ENCODE measurements at regions not wholly inside any gene's neighbourhood (a gene's known extent, or its start where the extent isn't known, plus 50 kb on each side); places are given as distances from the start of the nearest gene placed in this dataset.

DNA sequence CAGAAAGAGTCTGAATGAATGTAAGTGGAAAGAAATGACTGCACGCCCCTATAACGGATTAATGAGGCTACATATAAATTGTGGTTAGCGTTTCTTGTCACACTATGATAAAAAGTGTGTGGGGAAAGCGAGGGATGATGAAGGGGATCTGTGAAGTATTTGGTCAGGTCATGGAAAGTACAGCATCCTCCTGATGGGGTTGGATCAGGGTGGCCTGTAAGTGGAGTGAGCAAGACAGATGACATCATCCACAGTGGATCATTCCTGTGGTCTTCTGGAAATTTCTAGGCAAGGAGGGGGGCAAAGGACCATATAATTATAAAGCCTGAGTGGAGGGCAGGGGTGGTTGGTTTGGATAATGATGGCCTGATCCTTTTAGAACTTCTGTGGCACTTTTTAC lies 606.0 kb downstream of the INHBA start:
- Histone ChIP-seq H3K27ac (no peak overlapping the region), H3K4me1 (replicated peaks in 1 of 2) (no peaks in the 10 kb centered on the region), H3K4me3 (no peak overlapping the region)
- ATAC-seq (replicated peaks in 6 of 8): peak in 4 of 8 experiments; percentile 38 to 78 (median 52)
- in situ Hi-C loops (cut with MboI; ENCODE audit: low pct_unique_long_range_greater_than_20kb in 2 of 9, low sequenced_read_pairs in 9 of 9, unreplicated experiment in 9 of 9): no loop called here
- WGBS, 10 experiments: 36 to 92% (median 84%) methylated on average over 3 to 4 of the region's 4 CpGs; no CpG with 5 or more reads in 3 of the 10 experiments

DNA sequence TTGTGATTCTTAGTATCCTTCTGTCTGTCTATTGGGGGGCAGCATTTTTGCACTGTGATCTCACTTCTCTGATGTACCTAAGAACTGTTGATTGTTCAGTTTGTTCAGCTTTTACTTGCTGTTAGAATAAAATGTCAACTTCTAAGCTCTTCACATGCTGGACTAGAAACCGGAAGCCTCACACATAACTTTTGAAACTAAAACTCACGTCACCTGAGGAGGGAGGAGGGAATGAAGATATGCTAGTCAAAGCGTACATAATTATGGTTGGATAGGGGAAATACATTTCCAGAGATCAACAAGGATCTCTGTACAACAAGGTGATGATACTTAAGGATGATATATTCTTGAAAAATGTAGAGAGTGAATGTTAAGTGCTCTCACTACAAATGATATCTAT lies 609.7 kb downstream of the INHBA start:
- Histone ChIP-seq H3K4me3 (no peak overlapping the region), H3K27ac (no peak overlapping the region), H3K4me1 (replicated peaks in 1 of 2) (no peaks in the 10 kb centered on the region)
- no peak for ATAC-seq (replicated peaks in 6 of 8)
- in situ Hi-C loops (cut with MboI; ENCODE audit: low pct_unique_long_range_greater_than_20kb in 2 of 9, low sequenced_read_pairs in 9 of 9, unreplicated experiment in 9 of 9): no loop called here
- 33 to 100% (median 93%) methylated on average over 1 to 3 of the region's 3 CpGs; no CpG with 5 or more reads in 1 of the 10 experiments for WGBS, 10 experiments

DNA sequence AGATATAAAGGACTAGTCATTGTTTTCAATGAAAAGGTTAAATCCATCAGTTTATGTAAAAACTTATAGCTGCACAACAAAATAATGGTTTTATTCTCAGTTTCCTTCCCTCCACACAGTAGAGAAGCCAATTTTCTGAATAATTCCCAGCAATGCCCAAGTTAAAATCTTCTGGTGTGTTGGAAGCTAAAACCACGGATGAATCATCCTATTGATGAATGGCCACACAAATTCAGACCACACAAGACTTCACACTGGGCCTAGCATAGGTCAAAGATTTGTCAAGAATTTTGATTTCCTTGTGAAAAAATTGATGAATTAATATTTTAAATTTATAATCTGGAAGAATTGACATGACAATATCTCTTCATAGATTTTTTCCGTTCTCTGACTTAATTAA lies 617.6 kb downstream of the INHBA start:
- ATAC-seq (replicated peaks in 6 of 8): peak in 1 of 8 experiments; percentile 29
- WGBS, 10 experiments: 53 to 95% (median 82%) methylated on average over 1 to 2 of the region's 2 CpGs
- Histone ChIP-seq H3K4me1 (replicated peaks in 1 of 2) (no peaks in the 10 kb centered on the region), H3K4me3 (no peak overlapping the region), H3K27ac (no peak overlapping the region)
- in situ Hi-C loops (cut with MboI; ENCODE audit: low pct_unique_long_range_greater_than_20kb in 2 of 9, low sequenced_read_pairs in 9 of 9, unreplicated experiment in 9 of 9): no loop called here

DNA sequence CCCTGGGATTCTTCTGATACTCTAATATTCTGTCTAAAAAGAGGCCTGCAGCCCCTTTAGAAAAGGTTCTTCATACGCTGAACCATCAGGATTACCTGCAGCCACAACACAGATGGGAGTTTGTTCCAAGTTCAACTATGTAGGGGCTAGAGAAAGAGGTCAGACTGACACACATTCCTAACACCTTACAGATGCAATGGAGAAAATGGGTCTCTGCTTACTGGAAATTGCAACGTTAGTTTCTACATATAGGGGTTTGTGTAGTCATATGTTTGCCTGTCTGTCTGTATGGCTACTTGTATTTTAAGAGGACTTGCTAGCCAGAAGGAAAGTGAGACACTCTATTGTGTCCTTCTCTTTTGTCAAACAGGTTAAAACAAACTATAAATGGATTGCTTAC lies 618.5 kb downstream of the INHBA start:
- Histone ChIP-seq H3K4me3 (no peak overlapping the region), H3K4me1 (replicated peaks in 1 of 2) (no peaks in the 10 kb centered on the region), H3K27ac (no peak overlapping the region)
- no peak for ATAC-seq (replicated peaks in 6 of 8)
- in situ Hi-C loops (cut with MboI; ENCODE audit: low pct_unique_long_range_greater_than_20kb in 2 of 9, low sequenced_read_pairs in 9 of 9, unreplicated experiment in 9 of 9): no loop called here
- WGBS, 10 experiments: 0 to 100% (median 72%) methylated on average over 1 to 2 of the region's 2 CpGs; no CpG with 5 or more reads in 3 of the 10 experiments

DNA sequence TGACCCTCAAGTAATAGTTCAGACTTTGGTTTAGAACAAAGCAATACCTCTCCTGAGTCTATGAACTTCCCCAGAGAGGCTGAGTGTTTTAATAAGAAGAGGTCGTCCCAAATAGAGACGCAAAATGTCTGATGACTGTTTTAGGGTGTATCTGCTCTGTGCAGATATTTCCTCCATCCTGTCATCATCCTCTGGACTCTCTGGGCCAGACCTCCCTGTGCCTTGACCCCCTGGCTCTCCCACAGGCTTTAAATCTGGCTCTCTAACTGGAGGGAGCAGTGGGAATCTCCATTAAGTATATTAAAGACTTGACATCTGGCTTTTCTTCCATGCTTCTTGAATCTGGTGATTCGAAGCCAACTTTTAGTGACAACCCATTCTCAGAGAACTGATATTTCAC lies 633.3 kb downstream of the INHBA start:
- in situ Hi-C loops (cut with MboI; ENCODE audit: low pct_unique_long_range_greater_than_20kb in 2 of 9, low sequenced_read_pairs in 9 of 9, unreplicated experiment in 9 of 9): no loop called here
- H3K4me3 ChIP-seq: no peak overlapping the region
- no peak overlapping the region for H3K27ac ChIP-seq
- H3K4me1 ChIP-seq (replicated peaks in 1 of 2): no peaks in the 10 kb centered on the region
- WGBS, 10 experiments: 58 to 100% (median 94%) methylated on average over 1 to 3 of the region's 3 CpGs; no CpG with 5 or more reads in 2 of the 10 experiments
- ATAC-seq (replicated peaks in 6 of 8): no peak

DNA sequence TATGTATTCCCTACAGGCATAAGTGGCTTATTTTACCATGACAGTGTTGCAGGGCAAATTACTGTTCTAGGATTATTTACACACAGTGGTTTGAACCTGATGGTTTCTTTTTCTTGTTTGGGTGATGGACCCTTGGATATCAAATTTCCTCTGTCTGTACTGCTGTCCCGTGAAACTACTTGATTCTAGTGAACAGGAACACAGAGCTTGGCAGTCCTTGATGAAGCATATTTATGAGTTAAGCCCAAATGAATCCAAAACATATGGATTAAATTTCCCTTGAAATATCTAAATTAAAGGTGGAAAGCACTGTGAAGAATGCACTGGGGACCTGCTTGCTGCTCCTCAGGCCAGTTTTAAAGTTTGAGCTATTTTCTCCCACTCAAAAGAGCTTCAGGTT lies 635.3 kb downstream of the INHBA start:
- 44 to 100% (median 100%) methylated on average over 1 of the region's 1 CpG; no CpG with 5 or more reads in 1 of the 10 experiments for WGBS, 10 experiments

DNA sequence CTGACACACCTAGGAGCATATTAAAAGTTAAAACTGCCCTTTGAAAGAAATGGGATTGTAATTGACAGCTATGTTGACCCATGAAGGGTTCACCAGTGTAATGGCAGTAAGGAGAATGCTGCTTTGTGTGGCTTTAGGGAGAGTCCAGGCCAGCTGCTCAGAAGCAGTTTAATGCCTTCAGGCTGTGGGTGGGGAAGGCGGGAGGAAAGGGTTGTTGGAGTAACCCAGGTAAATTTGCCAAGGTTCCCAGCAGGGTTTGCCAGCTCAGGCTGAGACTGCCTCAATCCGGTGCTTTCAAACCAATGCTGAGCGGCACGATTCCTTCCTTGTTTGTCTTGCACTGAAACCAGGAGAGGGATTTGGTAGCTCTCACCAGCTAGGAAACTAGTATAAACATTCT lies 637.2 kb downstream of the INHBA start:
- WGBS, 10 experiments: 29 to 100% (median 85%) methylated on average over 1 to 4 of the region's 4 CpGs; no CpG with 5 or more reads in 1 of the 10 experiments
- Histone ChIP-seq H3K4me3 (no peak overlapping the region), H3K27ac (no peak overlapping the region), H3K4me1 (replicated peaks in 1 of 2) (no peaks in the 10 kb centered on the region)
- in situ Hi-C loops (cut with MboI; ENCODE audit: low pct_unique_long_range_greater_than_20kb in 2 of 9, low sequenced_read_pairs in 9 of 9, unreplicated experiment in 9 of 9): no loop called here
- ATAC-seq (replicated peaks in 6 of 8): peak in 1 of 8 experiments; percentile 39

More for the DNA sequence above, 635.3 kb downstream of the INHBA start:
- in situ Hi-C loops (cut with MboI; ENCODE audit: low pct_unique_long_range_greater_than_20kb in 2 of 9, low sequenced_read_pairs in 9 of 9, unreplicated experiment in 9 of 9): no loop called here
- H3K27ac ChIP-seq: no peak overlapping the region
- H3K4me1 ChIP-seq (replicated peaks in 1 of 2): no peaks in the 10 kb centered on the region
- H3K4me3 ChIP-seq: no peak overlapping the region
- ATAC-seq (replicated peaks in 6 of 8): no peak

DNA sequence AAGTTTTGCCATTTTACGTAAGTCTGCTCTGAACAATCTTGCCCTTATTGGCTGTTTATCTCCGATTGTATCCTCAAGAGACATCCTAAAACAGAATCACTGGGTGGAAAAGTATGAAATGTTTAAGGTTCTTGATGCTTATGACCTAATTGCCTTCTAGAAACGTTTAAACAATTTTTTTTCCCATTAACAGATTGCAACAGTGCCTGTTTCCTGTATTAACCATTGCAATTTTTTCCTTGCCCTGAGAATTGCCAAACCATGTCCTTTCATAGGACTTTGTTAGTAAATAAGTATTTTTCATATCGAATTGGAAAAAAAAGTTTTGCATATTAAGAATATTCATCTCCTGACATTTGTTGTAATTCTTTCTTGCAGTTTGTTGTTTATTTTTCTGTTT lies 639.8 kb downstream of the INHBA start:
- Histone ChIP-seq H3K27ac (no peak overlapping the region), H3K4me3 (no peak overlapping the region), H3K4me1 (replicated peaks in 1 of 2) (no peaks in the 10 kb centered on the region)
- ATAC-seq (replicated peaks in 6 of 8): no peak
- in situ Hi-C loops (cut with MboI; ENCODE audit: low pct_unique_long_range_greater_than_20kb in 2 of 9, low sequenced_read_pairs in 9 of 9, unreplicated experiment in 9 of 9): no loop called here
- WGBS, 10 experiments: 60 to 94% (median 78%) methylated on average over 2 to 4 of the region's 4 CpGs

DNA sequence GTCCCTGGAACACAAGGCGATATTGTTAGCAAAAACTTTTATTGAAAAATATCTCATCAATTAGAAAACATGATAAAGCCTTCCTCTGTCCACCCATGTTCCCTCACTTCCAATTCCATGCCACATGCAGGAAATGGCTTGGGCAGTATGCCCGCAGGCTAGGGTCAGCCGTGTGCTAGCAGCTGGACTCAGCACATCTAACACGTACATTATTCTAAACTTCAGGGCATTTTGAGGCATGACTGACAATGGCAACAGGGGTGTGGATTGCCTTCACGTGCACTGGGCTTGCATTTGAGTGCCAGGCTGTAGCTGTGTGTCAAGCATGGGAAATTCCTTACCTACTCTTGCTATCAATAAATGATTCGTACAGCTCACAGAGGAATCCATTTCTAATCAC lies 642.1 kb downstream of the INHBA start:
- WGBS, 10 experiments: 50 to 100% (median 90%) methylated on average over 1 to 4 of the region's 6 CpGs; no CpG with 5 or more reads in 1 of the 10 experiments
- Histone ChIP-seq H3K27ac (no peak overlapping the region), H3K4me1 (replicated peaks in 1 of 2) (no peaks in the 10 kb centered on the region), H3K4me3 (no peak overlapping the region)
- no peak for ATAC-seq (replicated peaks in 6 of 8)
- in situ Hi-C loops (cut with MboI; ENCODE audit: low pct_unique_long_range_greater_than_20kb in 2 of 9, low sequenced_read_pairs in 9 of 9, unreplicated experiment in 9 of 9): no loop called here

DNA sequence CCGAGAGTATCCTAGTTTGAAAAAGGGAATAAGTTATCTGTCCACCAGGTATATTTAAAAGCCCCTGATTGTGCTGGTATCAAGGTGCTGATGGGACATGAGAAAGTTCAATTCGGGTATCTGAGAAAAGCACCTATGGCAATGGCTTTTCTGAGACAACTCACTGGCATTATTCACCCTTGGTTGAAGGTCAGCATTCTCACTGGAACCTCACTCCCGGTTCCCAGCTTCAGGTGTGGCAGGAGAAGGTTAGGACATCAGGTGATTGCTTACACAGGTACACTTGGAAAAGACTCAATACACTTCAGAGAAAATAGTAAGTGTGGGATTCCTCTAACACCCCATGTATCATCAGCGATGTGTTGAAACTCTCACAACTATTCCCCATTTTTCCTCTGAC lies 643.1 kb downstream of the INHBA start:
- H3K4me3 ChIP-seq: no peak overlapping the region
- ATAC-seq (replicated peaks in 6 of 8): no peak
- H3K4me1 ChIP-seq (replicated peaks in 1 of 2): no peaks in the 10 kb centered on the region
- in situ Hi-C loops (cut with MboI; ENCODE audit: low pct_unique_long_range_greater_than_20kb in 2 of 9, low sequenced_read_pairs in 9 of 9, unreplicated experiment in 9 of 9): no loop called here
- no peak overlapping the region for H3K27ac ChIP-seq
- 40 to 100% (median 84%) methylated on average over 1 to 4 of the region's 4 CpGs; no CpG with 5 or more reads in 3 of the 10 experiments for WGBS, 10 experiments

DNA sequence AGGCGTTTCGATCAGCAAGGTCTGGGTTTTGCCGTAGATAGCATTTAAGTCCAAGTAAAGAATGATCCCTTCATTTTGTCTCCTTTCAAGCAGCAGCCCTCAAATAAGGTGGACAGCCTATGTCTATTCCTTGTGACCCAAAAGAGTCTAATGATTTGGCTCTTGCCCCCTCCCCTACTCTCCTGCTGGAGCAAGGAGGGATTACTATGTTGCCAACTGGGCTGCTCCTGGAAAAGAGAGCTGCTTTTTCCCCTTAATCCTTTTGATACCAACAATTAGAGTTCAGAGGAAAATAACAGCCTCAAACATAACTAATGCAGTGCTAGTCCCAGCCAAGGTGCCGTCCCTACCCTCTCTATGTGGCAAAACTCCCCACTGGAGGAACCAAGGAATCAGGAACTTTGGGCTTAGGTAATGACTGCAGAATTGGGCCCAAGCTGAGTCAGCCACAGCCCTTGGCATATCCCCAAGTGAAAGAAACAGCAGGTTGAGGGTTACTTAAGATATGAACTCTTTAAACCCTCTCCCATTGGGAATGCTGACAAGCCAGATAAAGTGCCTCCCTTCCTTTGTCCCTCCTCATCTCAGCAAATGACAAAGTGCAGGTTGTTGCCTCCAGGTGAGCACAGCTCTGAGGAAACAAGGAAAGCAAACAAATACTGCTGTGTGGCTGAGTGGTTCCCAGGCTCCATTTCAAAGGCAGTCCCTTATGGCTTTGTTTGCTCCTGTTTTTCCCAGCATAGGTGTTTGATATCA lies 643.7 kb downstream of the INHBA start:
- in situ Hi-C loops (cut with MboI; ENCODE audit: low pct_unique_long_range_greater_than_20kb in 2 of 9, low sequenced_read_pairs in 9 of 9, unreplicated experiment in 9 of 9): no loop called here
- 57 to 100% (median 100%) methylated on average over 1 to 3 of the region's 4 CpGs; no CpG with 5 or more reads in 4 of the 10 experiments for WGBS, 10 experiments
- ATAC-seq (replicated peaks in 6 of 8): no peak
- no peak overlapping the region for H3K4me3 ChIP-seq
- no peak overlapping the region for H3K27ac ChIP-seq
- no peaks in the 10 kb centered on the region for H3K4me1 ChIP-seq (replicated peaks in 1 of 2)

DNA sequence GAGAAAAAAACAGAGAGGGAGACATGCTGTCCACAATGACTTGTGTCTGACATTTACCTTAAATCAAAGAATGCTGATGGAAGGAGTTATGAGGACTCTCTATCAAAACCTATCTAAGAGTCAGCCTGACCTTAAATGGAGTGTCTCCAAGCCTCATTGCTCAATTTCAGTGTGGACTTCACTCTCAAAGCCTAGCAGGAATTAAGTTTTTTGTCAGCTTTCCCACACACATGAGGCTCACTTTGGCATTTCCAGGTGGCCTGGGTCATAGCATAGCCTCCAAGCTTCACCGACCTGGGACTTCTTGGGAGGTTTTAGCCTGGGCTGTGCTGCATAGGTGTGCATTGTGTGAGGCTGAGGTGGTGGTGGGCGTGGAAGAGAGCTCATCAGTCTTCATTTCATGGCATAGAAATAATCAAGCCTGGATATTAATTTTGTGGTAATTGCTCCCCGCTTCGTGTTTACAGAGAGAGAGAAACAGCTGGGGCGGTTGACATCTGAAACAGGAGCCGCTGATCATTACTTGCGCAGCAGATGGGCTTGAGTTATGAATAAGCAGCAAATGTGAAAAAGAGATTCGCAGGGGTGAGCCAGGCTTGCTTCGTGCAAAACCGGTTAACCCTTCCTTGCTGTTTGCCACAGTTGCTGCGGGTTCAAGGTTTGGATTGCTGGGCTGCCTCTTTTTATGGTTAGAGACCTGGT lies 647.8 kb downstream of the INHBA start:
- H3K4me1 ChIP-seq (replicated peaks in 1 of 2): peaks cover 3 to 15% of the 10 kb centered on the region in 2 donors
- no peak overlapping the region for H3K27ac ChIP-seq
- H3K4me3 ChIP-seq: no peak overlapping the region
- ATAC-seq (replicated peaks in 6 of 8): no peak
- 40 to 100% (median 64%) methylated on average over 1 to 9 of the region's 11 CpGs; no CpG with 5 or more reads in 2 of the 10 experiments for WGBS, 10 experiments
- in situ Hi-C loops (cut with MboI; ENCODE audit: low pct_unique_long_range_greater_than_20kb in 2 of 9, low sequenced_read_pairs in 9 of 9, unreplicated experiment in 9 of 9): no loop called here

DNA sequence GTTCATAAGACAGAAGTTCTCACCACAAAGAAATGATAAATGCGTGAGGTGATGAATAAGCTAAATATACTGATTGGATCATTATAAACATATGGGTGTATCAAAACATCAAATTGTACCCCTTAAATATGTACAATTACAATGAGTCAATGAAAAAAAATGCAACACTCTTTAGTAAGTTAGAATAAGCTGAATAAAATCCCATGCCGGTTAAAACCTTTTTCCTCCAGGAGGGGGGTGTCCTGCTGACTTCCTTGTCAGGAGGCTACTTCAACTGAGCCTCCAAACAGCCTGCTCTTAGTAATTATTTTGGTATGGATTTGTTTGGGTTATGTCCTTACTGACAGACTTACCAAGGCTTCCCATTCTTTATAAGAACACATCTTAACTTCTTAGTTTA lies 649.1 kb downstream of the INHBA start:
- WGBS, 10 experiments: 17 to 100% (median 75%) methylated on average over 1 to 2 of the region's 2 CpGs; no CpG with 5 or more reads in 5 of the 10 experiments
- H3K4me1 ChIP-seq (replicated peaks in 1 of 2): peaks cover 3 to 15% of the 10 kb centered on the region in 2 donors
- ATAC-seq (replicated peaks in 6 of 8): peak in 3 of 8 experiments; percentile 50 to 93 (median 79)
- H3K4me3 ChIP-seq: no peak overlapping the region
- H3K27ac ChIP-seq: no peak overlapping the region
- in situ Hi-C loops (cut with MboI; ENCODE audit: low pct_unique_long_range_greater_than_20kb in 2 of 9, low sequenced_read_pairs in 9 of 9, unreplicated experiment in 9 of 9): no loop called here
